Activated naive CD4-positive, alpha-beta T cell treated with anti-CD3 and anti-CD28 coated beads for 36 hours (primary cell): ENCODE measurements at regions not wholly inside any gene's neighbourhood (a gene's known extent, or its start where the extent isn't known, plus 50 kb on each side); places are given as distances from the start of the nearest gene placed in this dataset.
"Not testable (repeated sequence)": the region's sequence is repeated elsewhere in the genome, so short reads cannot be mapped to it uniquely, and the experiment has no call there.

Experiments
- CTCF ChIA-PET: fragments of 350-600 bp; sonication (Branson Sonifier 250); formaldehyde crosslinking; loops from one replicate; lab custom pipeline; 2021; ENCODE audit warnings: antibody characterized with exemption; lab: Charles Lee
- DNase-seq: peaks from one replicate; pipeline ENCODE4 v3.0.0-alpha.2; 2020
- H3K27ac Mint-ChIP-seq: one replicate; pipeline ENCODE4 v1.8.0; 2021; ENCODE audit warnings: mild to moderate bottlenecking, mixed read lengths
- H3K27me3 Mint-ChIP-seq: one replicate; pipeline ENCODE4 v1.8.0; 2021; ENCODE audit warnings: low read depth, mixed read lengths
- H3K36me3 Mint-ChIP-seq: one replicate; pipeline ENCODE4 v1.8.0; 2021; ENCODE audit warnings: low read depth, mixed read lengths
- H3K4me1 Mint-ChIP-seq: one replicate; pipeline ENCODE4 v1.8.0; 2021; ENCODE audit warnings: low read depth, mixed read lengths
- H3K4me3 Mint-ChIP-seq: one replicate; pipeline ENCODE4 v1.8.0; 2021; ENCODE audit warnings: mild to moderate bottlenecking, moderate library complexity, mixed read lengths
- H3K9me3 Mint-ChIP-seq: one replicate; pipeline ENCODE4 v1.8.0; 2021; ENCODE audit warnings: mixed read lengths
- intact Hi-C: fragments of 100-400 bp; cut with micrococcal nuclease; formaldehyde crosslinking; loops from one replicate; pipeline ENCODE4 v1.15.1; 2023

- intact Hi-C loops, DNase-seq, H3K27me3 Mint-ChIP-seq, H3K4me3 Mint-ChIP-seq, H3K4me1 Mint-ChIP-seq, CTCF ChIA-PET, H3K27ac Mint-ChIP-seq, H3K9me3 Mint-ChIP-seq, H3K36me3 Mint-ChIP-seq: not testable (repeated sequence)
Measured at GRCh38 chr1:211890091-211890995, 59.8 kb upstream of the LPGAT1 start.

GRCh38 chr1:211889307-211890090, 58.9 kb upstream of the LPGAT1 start:
- H3K9me3 Mint-ChIP-seq, H3K27ac Mint-ChIP-seq, H3K4me1 Mint-ChIP-seq, H3K4me3 Mint-ChIP-seq, H3K27me3 Mint-ChIP-seq, H3K36me3 Mint-ChIP-seq, intact Hi-C loops, DNase-seq: not testable (repeated sequence)
- CTCF ChIA-PET = interaction anchor here (0.7 to 1.2 kb wide), 2 partner anchors 191 to 205 kb away, joined by 3 read pairs; no protein-coding TSS in a partner anchor

GRCh38 chr1:211886551-211886950, 56.0 kb upstream of the LPGAT1 start:
- Mint-ChIP-seq H3K9me3 (peaks cover 3% of the 10 kb centered on the region), H3K27me3 (no peaks in the 10 kb centered on the region), H3K27ac (no peak overlapping the region), H3K36me3 (no peaks in the 10 kb centered on the region), H3K4me1 (peaks cover 12% of the 10 kb centered on the region), H3K4me3 (no peak overlapping the region)
- CTCF ChIA-PET = no interaction called here
- DNase-seq = no peak
- intact Hi-C loops = no loop called here

GRCh38 chr1:211885747-211886522, 55.4 kb upstream of the LPGAT1 start:
- CTCF ChIA-PET = no interaction called here
- no peak overlapping the region for H3K27ac Mint-ChIP-seq
- DNase-seq = no peak
- H3K4me3 Mint-ChIP-seq = no peak overlapping the region
- H3K27me3 Mint-ChIP-seq = no peaks in the 10 kb centered on the region
- H3K36me3 Mint-ChIP-seq = no peaks in the 10 kb centered on the region
- intact Hi-C loops = no loop called here
- peaks cover 6% of the 10 kb centered on the region for H3K9me3 Mint-ChIP-seq
- peaks cover 12% of the 10 kb centered on the region for H3K4me1 Mint-ChIP-seq

GRCh38 chr1:211882381-211883004, 51.9 kb upstream of the LPGAT1 start:
- H3K36me3 Mint-ChIP-seq = no peaks in the 10 kb centered on the region
- intact Hi-C loops = no loop called here

More at GRCh38 chr1:211882381-211883004, 51.9 kb upstream of the LPGAT1 start:
- Mint-ChIP-seq H3K27me3 (no peaks in the 10 kb centered on the region), H3K9me3 (peaks cover 2% of the 10 kb centered on the region), H3K4me1 (peaks cover 6% of the 10 kb centered on the region), H3K27ac (no peak overlapping the region), H3K4me3 (no peak overlapping the region)
- DNase-seq = no peak
- CTCF ChIA-PET = interaction anchor here (1.7 kb wide), 1 partner anchor 184 kb away, joined by 3 read pairs; no protein-coding TSS in a partner anchor
